HT-29 (cell line): ENCODE measurements at regions not wholly inside any gene's neighbourhood (a gene's known extent, or its start where the extent isn't known, plus 50 kb on each side); places are given as distances from the start of the nearest gene placed in this dataset.
"Not testable (repeated sequence)": the region's sequence is repeated elsewhere in the genome, so short reads cannot be mapped to it uniquely, and the experiment has no call there.

ENCODE experiments used
- DNase-seq: peaks from one replicate; pipeline ENCODE4 v3.0.0-alpha.2; 2015; ENCODE audit warnings: low spot score

- DNase-seq: no peak
Observed at GRCh38 chr13:104650431-104650830, 1584.2 kb upstream of the SLC10A2 start.

- no peak for DNase-seq
Observed at GRCh38 chr13:104648291-104648690, 1582.1 kb upstream of the SLC10A2 start.

DNA sequence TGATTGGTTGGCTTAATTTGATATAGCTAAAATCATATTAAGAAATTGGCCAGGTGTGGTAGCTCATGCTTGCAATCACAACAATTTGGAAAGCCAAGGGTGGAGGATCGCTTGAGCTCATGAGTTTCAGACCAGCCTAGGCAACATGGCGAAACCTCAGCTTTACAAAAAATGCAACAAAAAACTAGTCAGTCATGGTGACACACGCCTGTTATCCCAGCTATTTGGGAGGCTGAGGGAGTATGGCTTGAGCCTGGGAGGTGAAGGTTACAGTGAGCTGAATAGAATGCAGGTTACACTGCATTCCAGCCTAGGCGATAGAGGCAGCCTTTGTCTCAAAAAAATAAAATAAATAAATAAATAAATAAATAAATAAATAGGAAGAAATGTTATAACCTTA is 1579.6 kb upstream of the SLC10A2 start:
- no peak for DNase-seq

GRCh38 chr13:104641309-104641708 is 1575.1 kb upstream of the SLC10A2 start:
- peak; percentile 78 for DNase-seq

DNA sequence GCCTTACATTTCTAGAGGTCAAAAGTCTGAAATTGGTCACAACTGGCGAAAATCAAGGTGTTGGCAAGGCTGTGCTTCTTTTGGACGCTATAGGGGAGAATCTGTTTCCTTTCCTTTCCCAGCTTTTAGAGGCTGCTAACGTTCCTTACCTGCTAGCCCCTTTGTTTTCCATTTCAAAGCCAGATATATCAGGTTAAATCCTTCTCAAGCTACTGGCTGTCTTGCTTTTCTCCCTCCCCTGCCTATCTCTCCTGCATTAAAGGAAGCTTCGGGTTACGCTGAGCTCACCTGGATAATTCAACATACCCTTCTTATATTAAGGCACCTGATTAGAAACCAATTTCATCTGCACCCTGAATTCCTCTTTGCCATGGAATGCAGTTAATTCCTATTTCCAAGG is 1569.7 kb upstream of the SLC10A2 start:
- no peak for DNase-seq

GRCh38 chr13:104634016-104634415 is 1567.8 kb upstream of the SLC10A2 start:
- DNase-seq: no peak

- no peak for DNase-seq
Observed at GRCh38 chr13:104632736-104633135, 1566.5 kb upstream of the SLC10A2 start.

GRCh38 chr13:104625201-104625600 is 1559.0 kb upstream of the SLC10A2 start:
- no peak for DNase-seq

DNA sequence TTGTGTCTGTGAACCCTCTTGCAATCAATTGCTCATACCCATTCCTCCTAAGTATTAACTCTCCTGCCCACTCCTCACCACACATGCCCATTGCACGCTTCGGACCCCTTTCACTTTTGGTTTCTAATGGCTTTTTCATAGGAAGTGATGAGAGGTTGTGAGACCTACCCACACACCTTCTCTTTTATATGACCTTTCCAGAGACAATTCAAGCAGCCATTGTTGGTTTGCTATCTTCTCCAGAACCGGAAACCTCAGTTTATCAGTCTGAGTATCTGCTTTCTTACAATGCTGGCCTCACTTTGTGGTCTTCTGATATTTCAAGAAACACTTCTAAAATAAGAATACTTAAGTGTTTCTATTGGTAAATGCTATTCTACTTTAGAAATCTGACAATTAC is 1550.8 kb upstream of the SLC10A2 start:
- no peak for DNase-seq

- no peak for DNase-seq
Observed at GRCh38 chr13:104614361-104615145, 1548.3 kb upstream of the SLC10A2 start.

GRCh38 chr13:104608331-104608730 is 1542.1 kb upstream of the SLC10A2 start:
- DNase-seq: no peak

GRCh38 chr13:104605435-104605834 is 1539.2 kb upstream of the SLC10A2 start:
- not testable (repeated sequence) for DNase-seq

DNA sequence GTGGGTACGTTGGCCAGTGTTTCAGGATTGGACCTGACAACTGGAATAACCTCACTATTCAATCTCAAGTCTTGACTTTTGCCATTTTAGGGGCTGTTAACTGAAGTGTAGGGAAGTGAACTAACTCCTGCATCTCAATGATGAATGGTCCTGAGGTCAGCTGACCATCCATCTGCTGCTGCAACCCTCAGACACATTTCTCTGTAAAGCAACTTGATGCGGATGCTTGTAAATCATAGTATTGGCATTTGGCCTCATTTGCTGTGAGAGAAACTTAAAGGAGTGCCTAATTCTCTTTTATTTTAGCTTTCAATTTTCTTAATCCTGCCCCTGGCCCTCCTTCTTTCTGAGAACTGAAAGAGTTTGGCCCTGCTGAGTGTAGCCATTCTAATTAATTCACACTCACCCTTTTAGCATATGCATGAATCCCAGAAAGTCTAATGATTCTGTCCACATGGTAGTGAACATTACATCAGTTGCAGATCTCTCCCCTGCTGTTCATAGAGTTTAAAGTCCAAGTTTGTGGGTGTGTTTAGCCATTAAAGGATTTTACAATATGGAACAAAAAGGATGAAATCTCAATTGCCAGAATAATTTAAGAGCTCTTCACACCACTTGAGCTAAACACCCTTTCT is 1531.4 kb upstream of the SLC10A2 start:
- DNase-seq: peak; percentile 47

GRCh38 chr13:104595511-104595910 is 1529.3 kb upstream of the SLC10A2 start:
- no peak for DNase-seq

DNA sequence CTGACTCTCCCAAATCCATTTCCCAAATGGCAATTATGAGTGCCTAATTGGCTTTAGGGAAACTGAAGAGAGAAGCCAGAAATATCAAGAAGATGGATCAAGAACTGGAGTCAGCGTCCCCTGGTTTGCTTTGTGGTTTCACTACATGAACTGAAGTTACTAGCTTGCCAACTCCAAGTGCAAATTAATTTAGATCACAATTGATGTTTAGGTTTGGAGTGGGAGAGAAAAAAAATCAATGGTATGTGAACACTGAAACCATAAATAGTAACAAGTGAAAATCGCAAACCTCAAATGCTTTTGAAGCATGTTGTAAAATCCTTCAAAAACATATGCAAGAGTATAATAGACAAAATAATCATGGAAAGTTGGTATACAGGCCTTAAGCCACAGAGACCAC is 1528.6 kb upstream of the SLC10A2 start:
- no peak for DNase-seq

- DNase-seq: no peak
Observed at GRCh38 chr13:104593693-104594092, 1527.5 kb upstream of the SLC10A2 start.

- DNase-seq: no peak
Observed at GRCh38 chr13:104593251-104593576, 1527.0 kb upstream of the SLC10A2 start.

- no peak for DNase-seq
Observed at GRCh38 chr13:104592545-104593250, 1526.5 kb upstream of the SLC10A2 start.

GRCh38 chr13:104592127-104592526 is 1525.9 kb upstream of the SLC10A2 start:
- peak; percentile 32 for DNase-seq

DNA sequence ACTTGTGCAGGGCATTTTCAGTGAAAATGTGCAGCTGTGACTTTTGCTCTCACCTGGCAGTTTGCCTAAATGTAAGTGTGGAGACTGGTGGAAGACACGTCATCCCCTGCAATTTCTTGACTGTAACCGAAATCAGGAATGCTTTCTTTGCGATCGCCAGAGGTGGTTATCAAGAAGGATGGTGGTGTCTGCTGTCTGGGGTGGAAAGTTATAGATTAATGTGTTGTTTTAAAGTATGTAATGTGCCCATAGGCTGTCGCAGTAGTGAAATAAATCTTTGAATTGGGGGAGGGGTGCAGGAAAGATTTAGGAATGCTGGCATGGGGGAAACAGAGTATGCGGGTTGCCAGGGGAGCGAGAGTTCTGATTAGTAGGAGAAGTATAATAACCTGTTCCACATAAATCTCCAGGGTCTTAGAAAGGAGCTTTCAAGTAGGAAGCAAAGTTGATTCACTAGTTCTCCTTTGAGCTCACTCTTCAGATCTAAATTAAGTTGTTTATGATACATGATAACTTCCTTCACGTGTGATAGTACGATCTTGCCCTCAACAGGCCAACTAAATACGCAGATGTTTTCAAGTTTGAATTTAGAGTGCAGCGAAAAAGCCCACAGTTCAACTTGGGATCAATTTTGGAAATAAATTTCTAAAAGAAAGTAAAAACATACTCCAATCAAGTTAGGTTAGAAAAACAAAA is 1520.0 kb upstream of the SLC10A2 start:
- DNase-seq: peak; percentile 73

- no peak for DNase-seq
Observed at GRCh38 chr13:104584481-104584880, 1518.3 kb upstream of the SLC10A2 start.

GRCh38 chr13:104580931-104581330 is 1514.7 kb upstream of the SLC10A2 start:
- DNase-seq: no peak
